ENCODE measurements at regions not wholly inside any gene's neighbourhood (a gene's known extent, or its start where the extent isn't known, plus 50 kb on each side); places are given as distances from the start of the nearest gene placed in this dataset.
A peak's percentile ranks its signal among the peaks of the same experiment; 100 is the strongest.
"Not testable (repeated sequence)": the region's sequence is repeated elsewhere in the genome, so short reads cannot be mapped to it uniquely, and the experiment has no call there.

GRCh38 chr10:32217216-32217615 is 129.7 kb downstream of the EPC1 start:
- no peak overlapping the region for H3K27ac Mint-ChIP-seq
- H3K4me3 Mint-ChIP-seq, result no peak overlapping the region
- DNase-seq, result no peak
- H3K27me3 Mint-ChIP-seq, result peaks cover 9 to 21% (median 20%) of the 10 kb centered on the region in 3 donors
- no peak for ATAC-seq (ENCODE audit: low read depth in 2 of 2)
- H3K4me1 Mint-ChIP-seq, result no peaks in the 10 kb centered on the region
- peaks cover 0 to 19% of the 10 kb centered on the region in 2 donors for H3K36me3 Mint-ChIP-seq
- H3K9me3 Mint-ChIP-seq, result peaks cover 12 to 33% (median 20%) of the 10 kb centered on the region in 7 donors

- not testable (repeated sequence) for H3K4me3 Mint-ChIP-seq
Observed at GRCh38 chr10:32213838-32214237, 133.1 kb downstream of the EPC1 start.

DNA sequence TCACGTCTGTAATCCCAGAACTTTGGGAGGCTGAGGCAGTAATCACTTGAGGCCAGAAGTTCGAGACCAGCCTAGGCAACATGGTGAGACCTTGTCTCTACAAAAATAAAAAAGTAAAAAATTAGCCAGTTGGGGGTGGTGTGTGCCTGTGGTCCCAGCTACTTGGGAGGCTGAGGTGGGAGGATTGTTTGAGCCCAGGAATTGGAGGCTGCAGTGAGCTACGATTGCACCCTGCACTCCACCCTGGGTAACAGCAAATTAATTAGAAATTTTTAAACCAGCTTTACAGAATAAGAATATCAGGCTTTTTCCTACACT is 136.0 kb downstream of the EPC1 start:
- no peaks in the 10 kb centered on the region for H3K4me1 Mint-ChIP-seq
- H3K27ac Mint-ChIP-seq, result peak overlapping the region in 1 of 6 donors; percentile 69
- no peak for DNase-seq
- no peak for ATAC-seq (ENCODE audit: low read depth in 2 of 2)
- peaks cover 0 to 6% (median 0%) of the 10 kb centered on the region in 7 donors for H3K9me3 Mint-ChIP-seq
- no peak overlapping the region for H3K4me3 Mint-ChIP-seq
- H3K27me3 Mint-ChIP-seq, result peaks cover 0 to 5% (median 4%) of the 10 kb centered on the region in 3 donors
- H3K36me3 Mint-ChIP-seq, result no peaks in the 10 kb centered on the region

More at GRCh38 chr10:32213838-32214237, 133.1 kb downstream of the EPC1 start:
- H3K36me3 Mint-ChIP-seq, result peaks cover 0 to 12% of the 10 kb centered on the region in 2 donors
- peaks cover 4 to 12% (median 8%) of the 10 kb centered on the region in 7 donors for H3K9me3 Mint-ChIP-seq
- H3K27me3 Mint-ChIP-seq, result peaks cover 9 to 20% (median 15%) of the 10 kb centered on the region in 3 donors
- not testable (repeated sequence) for DNase-seq; ATAC-seq (ENCODE audit: low read depth in 2 of 2); H3K27ac Mint-ChIP-seq; H3K4me1 Mint-ChIP-seq

DNA sequence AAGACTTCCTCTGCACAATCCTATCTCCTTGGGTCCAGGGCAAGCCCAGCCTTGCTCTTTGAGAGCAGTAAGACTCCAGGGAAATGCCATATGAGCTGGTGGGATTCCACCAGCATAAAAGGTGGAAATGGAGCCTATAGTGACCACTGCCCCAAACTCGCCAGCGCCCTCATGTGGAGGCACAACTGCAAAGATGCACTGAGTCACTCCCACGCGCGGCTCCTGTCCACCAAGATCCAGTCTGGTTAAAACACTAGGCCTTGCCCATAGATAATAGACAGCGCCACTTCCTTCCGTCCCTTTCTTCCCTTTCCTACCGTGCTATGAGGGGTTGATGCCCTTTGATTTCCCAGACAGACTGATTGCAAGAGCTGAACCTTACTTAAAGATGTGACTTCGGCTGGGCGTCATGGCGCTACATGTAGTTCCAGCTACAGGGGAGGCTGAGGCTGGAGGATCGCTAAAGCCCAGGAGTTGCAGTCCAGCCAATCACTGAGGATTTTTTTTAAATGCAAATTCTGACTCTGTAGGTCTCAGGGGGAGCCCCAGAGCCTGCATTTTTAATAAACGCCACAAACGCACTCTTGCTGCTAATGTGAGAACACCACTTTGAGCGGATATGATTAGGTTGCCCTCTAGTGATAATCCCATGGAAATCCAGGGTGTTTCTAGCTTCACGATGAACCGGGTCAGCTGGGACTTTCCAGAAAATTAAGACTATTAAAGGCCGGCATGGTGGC is 136.5 kb downstream of the EPC1 start:
- no peak overlapping the region for H3K4me3 Mint-ChIP-seq

DNA sequence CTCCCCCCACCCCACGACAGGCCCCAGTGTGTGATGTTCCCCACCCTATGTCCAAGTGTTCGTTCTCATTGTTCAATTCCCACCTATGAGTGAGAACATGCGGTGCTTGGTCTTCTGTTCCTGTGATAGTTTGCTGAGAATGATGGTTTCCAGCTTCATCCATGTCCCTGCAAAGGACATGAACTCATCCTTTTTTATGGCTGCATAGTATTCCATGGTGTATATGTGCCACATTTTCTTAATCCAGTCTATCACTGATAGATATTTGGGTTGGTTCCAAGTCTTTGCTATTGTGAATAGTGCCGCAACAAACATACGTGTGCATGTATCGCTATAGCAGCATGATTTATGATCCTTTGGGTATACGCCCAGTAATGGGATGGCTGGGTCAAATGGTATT is 139.0 kb downstream of the EPC1 start:
- H3K9me3 Mint-ChIP-seq, result peaks cover 0 to 13% (median 3%) of the 10 kb centered on the region in 7 donors
- H3K4me1 Mint-ChIP-seq; H3K27ac Mint-ChIP-seq; H3K36me3 Mint-ChIP-seq; H3K4me3 Mint-ChIP-seq; DNase-seq; ATAC-seq (ENCODE audit: low read depth in 2 of 2): not testable (repeated sequence)
- peaks cover 0 to 10% (median 6%) of the 10 kb centered on the region in 3 donors for H3K27me3 Mint-ChIP-seq

More for the DNA sequence above, 136.5 kb downstream of the EPC1 start:
- H3K36me3 Mint-ChIP-seq, result no peaks in the 10 kb centered on the region
- ATAC-seq (ENCODE audit: low read depth in 2 of 2) (peak; percentile 27 to 28), DNase-seq (no peak)
- H3K4me1 Mint-ChIP-seq, result no peaks in the 10 kb centered on the region
- H3K9me3 Mint-ChIP-seq, result peaks cover 0 to 6% (median 0%) of the 10 kb centered on the region in 7 donors
- H3K27me3 Mint-ChIP-seq, result peaks cover 0 to 5% (median 4%) of the 10 kb centered on the region in 3 donors
- H3K27ac Mint-ChIP-seq, result no peak overlapping the region

DNA sequence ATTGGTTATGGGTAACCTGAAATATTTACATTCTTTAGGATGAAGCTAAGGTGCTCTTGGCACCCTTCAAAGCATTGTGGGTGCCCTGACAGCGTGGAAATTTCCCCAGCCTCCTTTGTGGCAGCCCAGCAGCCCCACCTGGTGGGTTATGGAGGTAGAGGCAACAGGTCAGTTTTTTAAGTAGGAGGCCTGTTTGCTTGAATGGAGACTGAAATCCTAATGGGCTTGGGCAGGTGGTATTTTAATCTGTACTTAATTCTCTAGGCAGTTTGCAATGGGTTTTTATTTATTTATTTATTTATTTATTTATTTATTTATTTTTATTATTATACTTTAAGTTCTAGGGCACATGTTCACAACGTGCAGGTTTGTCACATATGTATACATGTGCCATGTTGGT is 139.4 kb downstream of the EPC1 start:
- ATAC-seq (ENCODE audit: low read depth in 2 of 2), result peak; percentile 40 to 52
- Mint-ChIP-seq H3K27ac (no peak overlapping the region), H3K4me1 (no peaks in the 10 kb centered on the region), H3K27me3 (peaks cover 0 to 11% (median 6%) of the 10 kb centered on the region in 3 donors), H3K36me3 (no peaks in the 10 kb centered on the region), H3K9me3 (peaks cover 0 to 13% (median 3%) of the 10 kb centered on the region in 7 donors), H3K4me3 (no peak overlapping the region)
- no peak for DNase-seq

DNA sequence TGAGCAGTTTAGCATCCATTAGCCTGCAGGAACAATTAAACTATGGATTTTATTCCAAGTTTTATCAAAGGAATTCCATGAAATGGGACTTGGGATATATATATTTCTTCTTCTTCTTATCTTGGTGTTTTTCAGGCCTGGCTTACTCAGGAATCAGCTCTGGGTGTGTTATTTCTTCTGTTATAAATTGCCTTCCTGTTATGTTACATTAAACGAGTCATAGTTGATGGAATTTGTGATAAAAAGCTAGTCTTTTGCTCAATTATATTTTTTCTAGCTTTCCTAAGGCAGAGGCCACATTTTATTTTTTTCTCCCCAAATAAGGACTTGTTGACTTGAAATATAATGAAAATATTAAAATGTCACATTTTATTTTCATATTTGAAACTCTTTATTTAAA is 141.3 kb downstream of the EPC1 start:
- Mint-ChIP-seq H3K9me3 (peaks cover 0 to 13% (median 3%) of the 10 kb centered on the region in 7 donors), H3K27me3 (peaks cover 0 to 11% (median 6%) of the 10 kb centered on the region in 3 donors), H3K36me3 (no peaks in the 10 kb centered on the region), H3K4me3 (no peak overlapping the region), H3K27ac (no peak overlapping the region), H3K4me1 (no peaks in the 10 kb centered on the region)
- ATAC-seq (ENCODE audit: low read depth in 2 of 2) (no peak), DNase-seq (no peak)

DNA sequence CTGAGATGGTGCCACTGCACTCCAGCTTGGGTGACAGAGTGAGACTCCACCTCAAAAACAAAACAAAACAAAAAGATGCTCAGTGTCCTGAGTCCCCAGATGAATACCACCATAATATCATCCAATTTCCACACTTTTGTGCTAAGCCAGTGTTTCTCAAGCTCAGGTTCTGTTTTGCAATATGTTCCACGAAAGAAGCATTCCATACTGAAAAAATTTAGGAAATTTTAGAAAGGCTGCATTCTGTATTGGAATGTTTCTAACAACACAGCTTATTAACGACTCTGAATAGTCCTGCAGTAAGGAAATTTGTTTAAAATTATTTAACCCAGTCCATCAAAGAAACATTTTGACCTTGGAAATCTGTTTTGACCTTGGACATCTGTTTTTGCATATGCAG is 142.4 kb downstream of the EPC1 start:
- peaks cover 0 to 2% (median 0%) of the 10 kb centered on the region in 3 donors for H3K4me1 Mint-ChIP-seq
- H3K27ac Mint-ChIP-seq, result no peak overlapping the region
- peaks cover 0 to 13% (median 3%) of the 10 kb centered on the region in 7 donors for H3K9me3 Mint-ChIP-seq
- H3K36me3 Mint-ChIP-seq, result no peaks in the 10 kb centered on the region
- DNase-seq, result no peak
- H3K27me3 Mint-ChIP-seq, result peaks cover 0 to 11% (median 6%) of the 10 kb centered on the region in 3 donors
- H3K4me3 Mint-ChIP-seq, result no peak overlapping the region
- no peak for ATAC-seq (ENCODE audit: low read depth in 2 of 2)

- no peaks in the 10 kb centered on the region for H3K36me3 Mint-ChIP-seq
- peaks cover 0 to 6% (median 3%) of the 10 kb centered on the region in 7 donors for H3K9me3 Mint-ChIP-seq
- DNase-seq (no peak), ATAC-seq (ENCODE audit: low read depth in 2 of 2) (peak in 1 of 2 donors; percentile 60)
- H3K4me1 Mint-ChIP-seq, result peaks cover 0 to 2% (median 0%) of the 10 kb centered on the region in 3 donors
- H3K27ac Mint-ChIP-seq, result no peak overlapping the region
- no peak overlapping the region for H3K4me3 Mint-ChIP-seq
- H3K27me3 Mint-ChIP-seq, result peaks cover 0 to 11% (median 6%) of the 10 kb centered on the region in 3 donors
Observed at GRCh38 chr10:32199714-32200394, 143.6 kb upstream of the KIF5B start.

DNA sequence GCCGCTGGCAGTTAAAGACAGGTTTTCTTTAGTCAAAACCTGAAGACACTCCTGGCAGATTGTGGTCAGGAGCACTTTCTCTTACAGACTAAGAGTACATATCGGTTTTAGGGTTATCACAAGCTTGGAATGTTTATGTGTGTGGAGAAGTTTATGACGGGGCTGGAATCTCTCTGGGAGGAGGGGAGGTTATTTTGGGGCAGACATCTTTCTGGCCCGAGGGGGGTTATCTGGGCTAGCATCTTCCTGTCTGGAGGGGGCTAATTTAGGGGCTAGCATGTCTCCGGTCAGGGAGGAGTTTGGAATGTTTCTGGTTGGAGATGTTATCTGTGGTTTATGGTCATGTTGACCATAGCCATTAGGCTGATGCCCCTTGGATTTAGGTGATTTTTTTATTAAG is 141.2 kb upstream of the KIF5B start:
- no peaks in the 10 kb centered on the region for H3K27me3 Mint-ChIP-seq
- H3K9me3 Mint-ChIP-seq, result no peaks in the 10 kb centered on the region
- DNase-seq (no peak), ATAC-seq (ENCODE audit: low read depth in 2 of 2) (no peak)
- peaks cover 0 to 2% (median 0%) of the 10 kb centered on the region in 3 donors for H3K4me1 Mint-ChIP-seq
- no peaks in the 10 kb centered on the region for H3K36me3 Mint-ChIP-seq
- H3K4me3 Mint-ChIP-seq, result no peak overlapping the region
- H3K27ac Mint-ChIP-seq, result no peak overlapping the region

DNA sequence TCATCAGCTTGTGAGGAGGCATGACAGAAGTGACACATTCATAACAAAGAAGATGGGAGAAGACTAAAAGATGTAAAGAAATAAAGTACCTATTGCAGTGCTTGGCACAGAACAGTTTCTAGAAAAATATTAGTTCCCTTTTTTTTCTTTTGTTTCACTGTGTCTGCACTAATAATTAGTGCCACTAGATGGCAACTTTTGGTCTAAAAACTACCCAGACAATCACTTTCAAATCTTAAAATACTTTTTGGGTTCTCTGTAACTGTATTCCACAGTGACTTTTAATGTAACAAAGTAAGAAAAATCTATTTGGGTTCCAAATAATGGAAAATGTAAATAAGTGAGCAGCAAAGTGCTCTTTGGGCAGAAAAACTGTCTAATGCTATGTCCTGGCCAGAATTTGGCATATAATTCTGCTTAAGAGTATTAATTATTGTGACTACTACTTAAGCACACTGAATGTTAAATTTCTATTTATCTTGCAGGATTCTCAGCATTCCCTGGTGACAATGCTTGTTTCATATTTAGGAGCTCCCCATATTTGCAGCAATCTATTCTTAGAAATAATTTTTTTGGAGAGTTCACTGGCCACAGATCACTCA is 134.8 kb upstream of the KIF5B start:
- DNase-seq, result peak; percentile 37
- H3K9me3 Mint-ChIP-seq, result no peaks in the 10 kb centered on the region
- no peak overlapping the region for H3K4me3 Mint-ChIP-seq
- ATAC-seq (ENCODE audit: low read depth in 2 of 2), result peak; percentile 51 to 69
- H3K27ac Mint-ChIP-seq, result peak overlapping the region in 2 of 6 donors; percentile 72 to 87
- H3K4me1 Mint-ChIP-seq, result peaks cover 4 to 12% (median 7%) of the 10 kb centered on the region in 3 donors
- H3K27me3 Mint-ChIP-seq, result no peaks in the 10 kb centered on the region
- no peaks in the 10 kb centered on the region for H3K36me3 Mint-ChIP-seq

DNA sequence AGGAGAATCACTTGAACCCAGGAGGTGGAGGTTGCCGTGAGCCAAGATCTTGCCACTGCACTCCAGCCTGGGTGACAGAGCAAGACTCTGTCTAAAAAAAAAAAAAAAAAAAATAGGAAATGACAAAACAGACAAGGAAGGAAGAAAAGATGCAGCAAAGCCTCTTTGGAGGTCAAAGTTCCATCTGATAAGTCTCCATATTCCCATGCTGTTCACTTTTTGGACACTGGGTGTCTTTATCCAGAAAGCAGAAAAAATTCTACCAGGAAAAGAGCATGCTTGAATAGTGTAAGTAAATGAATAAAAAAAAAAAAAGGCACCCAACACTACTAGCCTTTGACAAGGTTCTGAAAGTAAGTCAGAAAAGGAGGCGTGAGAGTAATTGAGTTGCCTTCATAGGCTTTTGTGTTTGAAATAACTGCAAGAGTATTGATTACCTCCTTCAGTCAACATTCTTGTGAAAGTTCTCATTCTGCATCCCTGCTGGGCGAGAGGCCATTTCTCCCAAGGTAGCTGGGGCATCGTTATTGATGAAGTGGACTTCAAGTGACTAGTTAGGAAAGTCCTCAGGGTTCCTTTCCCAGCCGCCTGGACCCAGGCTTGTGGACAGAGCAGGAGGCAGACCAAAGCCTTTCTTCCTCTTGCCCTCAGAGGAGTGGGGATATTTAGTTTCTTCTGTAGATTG is 133.3 kb upstream of the KIF5B start:
- Mint-ChIP-seq H3K27me3 (no peaks in the 10 kb centered on the region), H3K9me3 (no peaks in the 10 kb centered on the region), H3K27ac (peak overlapping the region in 1 of 6 donors; percentile 96), H3K36me3 (no peaks in the 10 kb centered on the region), H3K4me1 (peaks cover 4 to 12% (median 7%) of the 10 kb centered on the region in 3 donors), H3K4me3 (no peak overlapping the region)
- no peak for DNase-seq
- ATAC-seq (ENCODE audit: low read depth in 2 of 2), result peak in 1 of 2 donors; percentile 23

DNA sequence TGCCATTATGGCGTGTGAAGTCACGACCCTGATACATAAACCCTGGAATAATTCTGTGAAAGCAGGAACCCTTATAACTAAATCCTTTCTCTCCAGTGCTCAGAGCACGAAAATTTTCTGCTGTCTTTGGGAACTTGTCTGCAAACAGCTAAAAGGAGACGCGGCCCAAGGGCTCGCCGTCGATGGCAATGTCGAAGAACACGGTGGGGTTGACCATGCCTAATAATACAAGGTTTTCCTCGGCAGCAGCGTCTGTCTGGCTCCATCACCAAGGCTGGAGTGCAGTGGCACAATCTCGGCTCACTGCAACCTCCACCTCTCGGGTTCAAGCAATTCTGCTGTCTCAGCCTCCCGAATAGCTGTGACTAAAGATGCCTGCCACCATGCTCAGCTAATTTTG is 132.4 kb upstream of the KIF5B start:
- not testable (repeated sequence) for H3K4me3 Mint-ChIP-seq; ATAC-seq (ENCODE audit: low read depth in 2 of 2)

More for the DNA sequence above, 132.4 kb upstream of the KIF5B start:
- H3K9me3 Mint-ChIP-seq, H3K27me3 Mint-ChIP-seq, H3K27ac Mint-ChIP-seq, DNase-seq, H3K36me3 Mint-ChIP-seq: not testable (repeated sequence)
- H3K4me1 Mint-ChIP-seq, result peaks cover 4 to 12% (median 7%) of the 10 kb centered on the region in 3 donors
